Femur (tissue), 1 donor: ENCODE measurements at regions not wholly inside any gene's neighbourhood (a gene's known extent, or its start where the extent isn't known, plus 50 kb on each side); places are given as distances from the start of the nearest gene placed in this dataset.

Source experiments
- DNase-seq: peaks from one replicate; pipeline ENCODE4 v3.0.0-alpha.2; 2017

DNA sequence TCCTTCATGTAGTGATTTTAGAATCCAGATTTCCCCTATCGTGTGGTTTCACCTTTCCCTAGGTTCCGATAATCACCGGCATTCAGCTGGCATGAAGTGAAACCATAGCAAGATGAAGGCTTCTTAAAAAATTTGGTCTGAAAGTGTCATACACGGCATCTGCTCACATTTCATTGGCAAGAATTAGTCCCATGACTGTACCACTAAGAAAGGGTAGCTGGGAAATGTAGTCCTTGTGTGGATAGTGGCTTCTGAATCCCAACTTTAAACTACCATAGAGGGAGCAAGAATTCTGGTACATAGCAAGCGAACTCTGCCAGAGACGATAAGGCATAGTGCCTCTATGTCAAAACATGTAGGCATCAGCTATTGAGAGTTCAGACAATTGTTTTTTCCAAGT, 360.1 kb upstream of the TBX3 start:
- DNase-seq = no peak

DNA sequence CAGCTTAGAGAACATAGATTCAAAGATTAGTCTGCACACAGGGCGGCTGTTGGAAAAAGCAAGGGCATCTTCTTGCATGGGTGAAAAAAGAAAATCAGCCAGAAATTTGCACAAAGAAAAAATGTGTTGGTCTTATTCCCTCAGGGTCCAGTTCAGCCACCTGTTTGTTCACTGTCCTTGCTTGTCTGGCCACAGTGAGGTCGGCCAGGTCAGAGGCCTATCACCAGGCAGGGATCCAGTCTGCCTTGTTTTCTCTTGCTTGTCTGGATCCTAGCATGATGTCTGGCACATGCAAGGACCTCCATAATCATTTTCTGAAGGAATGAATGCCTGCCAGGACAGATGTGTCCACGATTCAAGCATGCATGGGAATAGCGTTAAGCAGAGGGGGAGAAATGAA, 359.1 kb upstream of the TBX3 start:
- no peak for DNase-seq

DNA sequence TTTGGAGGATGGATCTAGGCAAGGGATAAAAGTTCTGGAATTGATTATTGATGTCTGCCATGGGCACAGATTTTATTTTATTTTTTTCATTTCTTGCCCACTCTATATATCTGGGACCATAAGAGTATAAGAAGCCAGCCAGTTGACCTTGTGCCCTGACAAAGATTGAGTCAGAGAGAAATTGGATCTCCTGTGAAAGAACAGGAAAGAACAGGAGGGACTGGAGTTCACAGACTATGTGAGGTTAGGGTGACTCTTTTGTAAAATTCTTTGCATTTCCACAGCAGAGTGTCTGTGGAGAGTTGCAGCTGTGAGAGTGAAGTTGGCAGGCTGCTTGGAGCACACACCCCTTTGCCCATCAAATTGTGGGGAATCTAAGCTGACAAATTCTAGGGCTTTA, 358.4 kb upstream of the TBX3 start:
- DNase-seq = no peak

DNA sequence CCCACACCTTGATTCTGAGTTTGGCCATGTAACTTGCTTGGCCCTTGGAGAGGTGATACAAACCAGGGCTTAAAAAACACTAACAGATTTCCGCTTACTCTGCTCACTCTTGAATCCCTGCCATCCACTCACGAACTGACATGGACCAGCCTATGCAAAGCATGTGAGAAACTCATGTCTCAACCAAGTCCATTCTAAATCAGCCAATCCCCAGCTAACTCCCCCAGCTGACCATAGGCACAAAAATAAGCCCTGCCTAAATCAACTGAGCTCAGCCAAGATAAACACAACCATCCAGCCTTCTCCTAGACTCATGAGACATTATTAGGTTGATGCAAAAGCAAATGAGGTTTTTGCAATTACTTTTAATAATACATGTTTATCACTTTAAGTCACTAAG, 353.9 kb upstream of the TBX3 start:
- no peak for DNase-seq

DNA sequence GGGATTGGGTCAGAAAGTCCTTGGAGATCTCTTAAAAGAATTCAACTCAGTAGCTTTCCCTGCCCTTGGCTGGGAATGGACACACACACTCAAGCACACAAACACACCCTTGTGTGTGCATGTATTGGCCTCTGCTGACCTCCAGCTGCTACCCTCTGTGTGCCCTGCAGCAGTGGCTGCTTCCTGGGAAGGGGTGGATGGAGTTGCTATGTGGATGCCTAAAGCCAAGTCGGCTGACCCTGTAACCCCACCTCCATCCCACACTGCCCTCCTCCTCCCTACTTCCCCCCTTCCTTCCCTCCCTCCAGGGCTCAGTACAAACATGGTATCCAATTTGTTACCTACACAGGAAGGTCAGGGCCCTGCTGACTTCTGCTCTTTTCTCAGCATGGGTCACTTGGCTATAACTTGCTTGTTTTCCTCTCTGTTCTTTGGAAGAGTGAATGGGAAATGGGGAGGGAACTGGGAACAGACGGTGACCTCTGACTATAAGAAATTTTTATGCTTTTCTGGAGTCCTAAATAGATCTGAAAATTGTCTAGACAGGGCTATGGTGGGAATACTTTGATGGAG, 351.6 kb upstream of the TBX3 start:
- DNase-seq = no peak

DNA sequence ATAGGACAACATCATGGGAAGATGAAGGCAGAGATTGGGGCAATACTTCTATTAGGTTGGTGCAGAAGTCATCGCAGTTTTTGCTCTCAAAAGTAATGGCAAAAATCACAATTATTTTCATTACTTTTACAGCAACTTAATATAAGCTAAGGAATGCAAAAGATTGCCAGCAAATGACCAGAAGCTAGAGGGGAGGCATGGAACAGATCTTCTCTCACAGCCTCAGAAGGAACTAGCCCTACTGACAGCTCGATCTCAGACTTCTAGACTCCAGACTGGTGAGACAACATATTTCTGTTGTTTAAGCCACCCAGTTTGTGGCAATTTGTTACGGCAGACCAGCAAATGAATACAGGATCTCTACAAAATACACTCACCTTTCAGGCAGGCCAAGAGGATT, 348.5 kb upstream of the TBX3 start:
- DNase-seq = no peak

DNA sequence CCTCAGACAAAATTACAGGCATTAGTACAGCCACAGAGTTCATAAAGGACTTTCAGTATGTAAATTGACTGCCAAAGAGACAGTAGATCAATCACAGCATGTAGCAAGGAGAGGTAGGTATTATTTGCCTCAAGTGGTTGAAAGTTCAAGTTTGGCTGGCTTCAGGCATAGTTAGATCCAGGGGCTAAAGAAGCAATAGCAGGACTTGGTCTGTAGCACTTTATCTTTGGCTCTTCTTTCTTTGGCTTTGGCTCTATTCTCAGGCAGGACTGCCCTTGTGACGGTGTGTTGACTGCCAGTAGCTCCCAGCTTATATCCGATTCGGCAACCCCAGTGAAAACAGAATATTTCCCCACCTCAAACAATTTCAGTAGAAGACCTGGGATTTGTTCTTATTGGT, 346.0 kb upstream of the TBX3 start:
- DNase-seq = no peak

DNA sequence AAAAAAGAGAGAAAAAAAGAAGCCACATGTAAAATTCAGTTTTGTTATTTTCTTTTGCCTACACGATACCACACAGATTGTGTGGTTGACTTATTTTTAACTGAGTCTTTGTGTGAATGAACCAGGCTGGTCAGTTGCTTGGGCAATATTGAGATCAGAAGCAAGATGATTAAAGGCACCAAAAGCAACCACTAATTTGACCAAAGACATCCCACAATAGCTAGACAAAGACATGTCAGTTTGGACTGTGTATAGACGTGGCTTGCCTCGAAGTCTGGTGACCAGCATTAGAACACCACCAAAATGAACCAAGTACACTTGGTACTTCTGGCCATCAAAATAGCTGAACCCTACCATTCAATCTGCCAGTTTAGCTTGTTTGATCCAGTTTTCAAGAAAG, 340.6 kb upstream of the TBX3 start:
- no peak for DNase-seq

DNA sequence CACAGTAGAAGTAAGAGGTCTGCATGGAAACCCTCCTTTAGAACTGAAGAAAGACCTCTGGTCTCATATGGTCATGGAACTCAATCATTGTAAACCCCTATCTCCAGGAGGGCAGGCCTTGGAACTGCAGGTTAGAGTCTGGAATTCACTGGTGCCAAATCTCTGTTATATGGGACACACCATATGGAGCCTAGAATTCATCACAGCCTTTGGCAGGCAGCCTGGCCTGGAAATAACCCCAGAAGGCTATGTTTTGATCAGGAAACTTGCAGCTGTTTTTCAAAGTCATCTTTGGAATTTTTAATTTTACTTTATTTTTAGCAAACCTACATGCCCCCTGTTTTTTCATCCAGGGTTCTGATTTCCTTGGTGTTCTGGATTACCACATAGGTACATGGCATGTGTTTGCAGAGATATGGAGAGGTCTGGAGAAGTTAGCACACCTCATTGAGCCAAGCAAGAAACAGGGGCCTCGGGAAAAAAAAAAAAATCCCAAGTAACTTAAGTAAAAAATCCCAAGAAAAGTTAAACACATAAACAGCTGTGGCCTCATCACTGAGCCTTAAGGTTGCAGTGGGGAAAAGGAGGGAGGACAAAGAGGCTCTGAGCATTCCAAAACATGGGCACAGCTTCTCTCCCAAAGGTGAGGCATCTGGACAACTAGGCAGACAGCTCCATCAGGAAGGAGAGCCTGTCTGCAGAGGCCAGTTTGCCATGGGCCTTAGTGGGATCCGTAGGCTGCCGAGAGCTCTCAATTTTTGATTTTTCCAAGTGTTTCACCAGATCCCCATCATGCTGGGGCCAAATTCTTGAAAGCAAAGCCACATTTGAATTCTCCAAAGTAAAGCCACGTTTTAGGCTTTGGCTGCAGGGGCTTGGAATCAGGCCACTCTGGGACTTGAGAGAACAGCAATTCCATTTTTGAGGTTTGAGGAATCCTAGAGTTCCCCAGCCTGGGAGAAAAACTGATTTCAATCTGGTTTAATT, 339.6 kb upstream of the TBX3 start:
- DNase-seq = peak; percentile 87

DNA sequence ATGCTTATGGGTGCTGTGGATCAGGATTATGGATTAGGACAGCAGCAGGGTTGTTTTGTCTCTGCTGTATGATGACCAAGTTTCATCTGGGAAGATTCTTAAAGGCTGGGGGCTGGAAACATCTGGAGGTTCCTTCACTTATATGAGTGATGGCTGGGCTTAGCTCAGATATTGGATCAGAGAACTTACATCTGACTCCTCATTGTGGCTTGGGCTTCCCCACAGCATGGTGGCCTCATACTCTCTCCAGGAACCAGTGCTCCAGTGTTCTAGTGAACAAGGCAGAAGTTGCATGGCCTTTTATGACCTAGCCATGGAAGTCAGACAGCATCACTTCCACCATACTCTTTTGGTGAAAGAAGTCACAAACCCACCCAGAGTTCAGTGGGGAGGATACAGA, 336.1 kb upstream of the TBX3 start:
- no peak for DNase-seq

DNA sequence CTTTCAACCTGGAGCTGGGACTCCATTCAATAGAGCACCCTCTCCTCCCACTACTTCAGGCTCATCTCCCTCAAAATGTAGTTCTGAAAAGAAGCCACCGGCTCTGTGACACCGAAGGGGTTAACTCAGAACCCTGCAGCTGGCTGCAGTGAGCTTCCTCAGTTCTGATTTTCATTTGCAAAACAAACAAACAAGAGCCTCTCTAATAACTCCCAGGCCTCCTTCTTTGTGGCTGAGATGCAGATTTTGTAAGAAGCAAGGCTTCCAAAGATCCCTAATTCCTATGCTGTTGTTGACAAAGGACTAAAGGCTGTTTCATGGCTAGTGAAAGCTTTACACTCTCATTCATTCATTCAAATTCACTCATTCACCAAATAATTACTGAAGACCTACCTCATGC, 333.4 kb upstream of the TBX3 start:
- no peak for DNase-seq

DNA sequence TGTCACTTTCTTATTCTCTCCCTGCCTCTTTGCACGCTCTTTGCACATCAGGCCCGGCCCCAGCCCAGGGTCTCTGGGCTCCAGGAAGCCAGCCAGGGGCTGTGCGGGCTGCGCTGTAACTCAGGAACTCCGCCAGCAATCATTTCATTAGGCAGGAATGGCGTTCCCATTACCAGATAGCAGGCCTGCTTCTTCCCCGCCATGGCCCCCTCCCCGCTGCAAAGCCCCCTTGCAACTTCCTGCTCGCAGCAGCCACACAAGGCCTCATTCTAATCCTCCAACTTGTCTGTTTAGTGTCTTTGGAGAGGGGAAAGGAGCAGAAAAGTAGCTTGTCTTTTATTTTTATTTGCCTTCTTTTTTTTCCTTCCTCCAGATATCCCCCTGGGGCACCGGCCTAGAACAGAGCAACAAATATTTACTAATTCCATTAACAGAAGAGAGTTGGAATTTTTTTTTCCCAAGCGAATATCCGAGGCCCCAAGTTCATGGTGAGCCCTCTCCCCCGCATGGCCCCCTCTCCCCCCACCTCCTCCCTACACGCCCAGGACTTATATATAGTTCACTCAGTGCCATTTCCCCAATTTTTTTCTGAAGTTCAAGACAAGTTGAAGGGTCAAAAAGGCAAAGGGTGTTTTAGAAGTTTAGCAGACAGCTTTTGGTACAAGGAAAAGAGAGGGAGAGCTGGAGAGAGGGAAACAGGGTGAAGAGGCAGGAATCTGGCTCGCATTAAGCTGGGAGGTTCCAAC, 329.4 kb upstream of the TBX3 start:
- peak; percentile 63 for DNase-seq

DNA sequence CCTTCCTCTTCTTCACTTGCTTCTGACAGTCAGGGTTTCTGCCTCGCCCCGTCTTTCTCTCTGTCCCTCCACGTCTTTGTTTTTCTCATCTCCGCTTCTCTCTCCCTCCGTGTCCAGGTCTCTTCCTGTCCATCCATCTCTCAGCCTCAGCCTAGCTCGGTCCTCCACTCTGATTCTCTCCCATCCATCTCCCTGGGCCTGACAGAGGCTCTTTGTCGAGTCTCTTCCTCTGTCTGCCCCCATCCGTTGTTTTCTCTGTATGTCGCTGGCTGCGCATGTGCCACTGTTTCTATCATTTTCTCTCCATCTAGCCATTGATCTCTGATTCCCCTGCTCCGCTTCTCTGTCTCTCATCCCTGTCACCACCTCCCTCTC, 328.9 kb upstream of the TBX3 start:
- no peak for DNase-seq

DNA sequence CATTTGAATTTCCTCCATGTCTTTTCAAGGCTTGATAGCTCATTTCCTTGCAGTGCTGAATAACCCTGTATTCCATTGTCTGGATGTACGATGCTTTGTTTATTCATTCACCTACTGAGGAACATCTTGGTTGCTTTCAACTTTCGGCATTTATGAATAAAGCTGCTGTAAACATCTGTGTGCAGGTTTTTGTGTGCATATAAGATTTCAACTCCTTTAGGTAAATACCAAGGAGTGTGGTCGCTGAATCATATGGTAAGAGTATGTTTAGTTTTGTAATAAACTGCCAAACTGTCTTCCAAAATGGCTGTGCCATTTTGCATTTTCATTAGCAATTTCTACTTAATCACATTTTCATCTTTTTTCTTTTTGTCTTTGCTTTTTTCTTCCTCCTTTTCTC, 327.7 kb upstream of the TBX3 start:
- no peak for DNase-seq

DNA sequence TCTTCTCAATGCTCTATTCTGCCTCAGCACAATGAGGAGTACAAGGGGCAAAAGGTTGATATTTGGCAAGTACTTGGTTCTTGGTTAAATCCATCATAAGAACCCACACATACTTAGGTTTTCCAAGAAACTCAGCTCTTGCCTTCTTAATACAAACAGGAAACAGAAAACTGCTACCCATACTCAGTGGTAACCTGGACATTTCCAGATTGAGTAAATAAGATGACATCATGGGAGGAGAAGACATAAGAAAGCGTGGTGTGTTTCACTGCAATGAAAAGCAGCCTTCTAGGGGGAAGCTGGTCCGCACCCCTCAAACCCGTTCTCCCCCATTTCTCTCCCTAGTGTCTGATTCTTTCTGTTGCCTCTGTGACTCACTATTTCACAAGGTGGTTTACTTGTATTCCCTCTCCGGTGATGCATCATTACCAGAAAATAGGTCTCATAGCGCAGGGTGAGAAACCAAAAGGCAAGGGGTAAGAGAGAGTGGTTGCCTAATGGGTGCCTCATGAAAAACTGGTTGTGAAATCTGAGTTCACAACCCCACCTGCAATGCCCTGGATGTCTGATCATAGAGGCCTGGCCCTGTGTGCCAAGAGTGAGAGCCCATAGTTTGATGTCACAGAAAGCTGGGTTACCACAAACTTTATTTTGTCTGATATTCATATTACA, 326.5 kb upstream of the TBX3 start:
- DNase-seq = no peak

DNA sequence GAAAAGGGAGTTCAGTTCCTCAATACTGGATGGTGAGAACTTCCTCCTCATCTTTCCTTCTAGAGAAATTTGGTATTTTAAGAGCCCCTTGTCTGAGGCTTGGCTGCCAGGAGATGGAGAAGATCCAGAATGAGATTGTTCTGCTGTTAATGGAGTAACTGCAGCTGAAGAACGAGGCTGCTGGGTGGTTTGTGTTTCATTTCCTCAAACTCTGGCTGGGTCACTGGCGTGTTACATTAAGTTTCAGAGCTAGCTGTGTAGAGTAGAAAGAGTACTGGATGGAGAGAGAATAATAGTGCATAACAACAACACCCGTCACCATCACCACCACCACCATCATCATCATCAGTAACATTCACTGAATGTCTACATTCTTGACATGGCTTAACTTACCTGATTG, 325.0 kb upstream of the TBX3 start:
- DNase-seq = no peak

DNA sequence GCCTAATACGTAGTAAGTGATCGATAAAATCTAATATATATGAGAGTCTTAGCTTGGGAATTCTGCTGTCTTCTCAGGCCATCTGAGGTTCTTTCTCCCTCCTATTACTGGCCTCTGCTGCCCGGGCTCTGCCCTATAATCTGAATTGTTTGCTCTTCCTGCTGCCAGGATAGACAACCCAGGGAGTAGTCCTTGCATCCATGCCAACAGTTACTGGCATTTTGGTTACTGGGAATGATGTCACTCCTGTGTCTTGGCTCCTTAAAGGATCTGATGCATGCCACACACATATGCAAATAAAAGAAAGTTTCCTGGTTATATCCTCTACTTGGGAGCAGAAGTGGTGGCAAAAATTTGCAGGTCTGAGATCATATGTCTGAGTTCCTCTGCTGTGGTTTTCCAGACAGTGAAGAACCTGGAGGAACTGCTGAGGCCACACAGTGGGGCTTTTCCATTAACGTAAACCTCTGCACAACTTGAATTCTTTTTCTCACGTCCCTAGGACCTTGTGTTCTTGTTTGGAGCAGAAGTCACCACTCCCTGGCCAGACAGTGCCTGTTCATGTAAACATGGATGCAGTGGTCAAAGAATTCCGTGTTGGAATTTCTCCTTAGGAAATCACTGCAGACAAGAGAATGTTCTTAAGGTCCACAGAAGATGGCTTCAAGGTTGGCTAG, 320.6 kb upstream of the TBX3 start:
- DNase-seq = peak; percentile 40

DNA sequence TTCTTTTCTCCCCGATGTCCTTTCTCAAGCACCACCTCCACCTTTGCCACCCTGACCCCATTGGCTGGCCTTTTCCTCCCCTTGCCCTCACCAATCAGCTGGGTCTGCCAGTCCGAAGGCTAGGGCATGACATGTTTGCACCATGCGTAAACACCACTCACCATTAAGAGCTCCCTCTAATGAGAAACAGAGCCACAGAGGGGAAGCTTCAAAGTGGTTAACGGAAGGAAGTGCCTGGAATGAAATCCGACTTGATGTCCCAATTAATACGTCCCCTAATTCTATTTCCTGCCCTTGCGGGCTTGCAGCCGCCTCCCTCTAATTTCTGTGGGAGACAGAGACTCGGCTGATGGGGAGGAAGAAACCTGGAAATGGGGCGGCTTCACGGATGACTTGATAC, 318.5 kb upstream of the TBX3 start:
- no peak for DNase-seq

DNA sequence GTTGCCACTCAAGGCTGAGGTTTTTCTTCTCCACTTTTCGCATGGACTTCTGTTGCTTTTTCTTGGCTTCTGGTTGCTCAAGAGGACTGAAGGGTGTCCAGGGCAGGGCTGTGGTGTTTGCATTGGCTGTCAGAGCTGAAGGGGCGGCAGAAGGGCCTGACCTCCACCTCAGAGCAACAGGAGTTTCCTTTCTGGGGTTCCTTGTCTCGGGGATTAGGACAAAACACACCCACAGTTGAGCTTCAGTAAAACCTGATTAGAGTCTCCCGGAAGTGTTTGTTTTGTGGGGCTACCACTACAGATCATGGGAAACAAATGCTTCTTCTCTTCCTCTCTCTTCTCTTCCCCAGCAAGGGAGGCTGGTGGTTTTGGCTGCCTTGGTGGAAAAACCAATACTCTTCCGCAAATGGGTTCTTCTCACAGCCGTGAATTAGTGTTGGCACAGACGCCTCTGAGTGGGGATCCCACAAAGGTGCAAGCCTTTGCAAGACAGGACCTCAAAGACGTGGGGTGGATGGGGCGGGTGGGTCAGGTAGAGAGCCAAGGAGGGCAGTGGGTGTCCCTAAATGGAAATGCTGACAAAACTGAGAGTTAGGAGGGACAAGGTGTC, 317.7 kb upstream of the TBX3 start:
- peak; percentile 75 for DNase-seq

DNA sequence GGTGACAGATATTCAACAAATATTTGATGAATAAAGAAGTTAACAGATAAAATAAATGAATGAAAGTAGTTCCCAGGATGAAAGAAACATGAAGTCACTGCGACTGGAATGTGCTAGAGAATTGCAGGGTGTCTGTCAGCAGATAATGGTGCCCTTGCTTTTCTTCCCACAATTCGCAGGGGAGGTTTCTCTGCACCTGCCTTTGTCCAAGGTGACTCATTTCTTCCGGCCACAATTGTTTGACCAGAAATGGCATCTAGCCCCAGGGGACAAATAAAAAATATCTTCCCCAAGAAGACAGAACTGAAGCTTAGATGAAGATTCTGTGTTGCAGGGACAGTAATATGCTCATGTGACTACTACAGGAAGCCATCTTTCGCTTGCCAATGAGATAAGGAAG, 316.1 kb upstream of the TBX3 start:
- DNase-seq = no peak

DNA sequence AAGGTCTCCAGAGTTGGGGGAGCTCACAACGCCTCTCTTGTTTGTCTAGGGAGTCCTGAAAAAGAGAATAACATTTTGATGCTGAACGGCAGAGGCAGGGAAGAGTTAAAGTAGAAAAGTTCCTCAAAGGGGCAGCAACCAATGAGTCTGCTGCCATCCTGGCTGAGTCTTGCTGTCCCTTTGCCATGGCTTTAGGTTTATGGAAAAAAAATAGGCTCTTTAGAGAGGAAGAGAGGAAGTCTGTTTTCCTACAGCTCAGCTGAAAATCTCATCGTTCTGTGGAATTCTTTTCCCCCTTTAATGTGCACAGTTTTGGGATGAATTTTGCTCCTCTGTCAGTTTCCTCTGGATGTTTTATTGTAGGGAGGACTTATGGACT, 314.8 kb upstream of the TBX3 start:
- peak; percentile 60 for DNase-seq

DNA sequence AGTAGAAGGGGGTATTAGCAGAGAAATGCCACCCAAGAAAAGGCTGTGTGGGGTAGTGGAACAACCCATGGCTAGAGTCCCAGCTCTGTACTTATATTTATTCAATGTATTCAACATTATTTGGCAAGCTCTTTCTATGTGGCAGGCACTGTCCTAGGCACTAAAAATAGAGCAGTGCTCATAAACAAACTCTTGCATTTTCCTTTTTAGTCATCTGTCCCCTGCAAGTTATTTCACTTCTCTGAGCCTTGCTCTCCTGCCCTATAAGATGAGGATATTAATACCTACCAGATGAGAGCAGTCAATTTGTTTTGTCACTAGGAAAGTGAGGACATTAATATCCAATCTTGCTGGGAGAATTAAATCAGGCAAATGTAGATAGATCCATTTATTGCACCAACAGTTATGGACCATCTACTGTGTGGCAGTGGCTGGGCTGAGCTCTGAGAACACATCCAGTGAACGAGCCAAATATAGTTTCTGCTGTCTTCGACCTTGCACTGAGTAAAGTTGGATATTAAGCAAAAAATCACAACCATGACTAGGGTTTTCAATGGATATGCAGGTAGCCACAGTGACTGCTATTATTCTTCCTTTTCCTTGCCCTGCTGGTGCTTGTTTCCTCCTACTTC, 314.3 kb upstream of the TBX3 start:
- DNase-seq = no peak
